Panc1 (cell line): ENCODE measurements at regions not wholly inside any gene's neighbourhood (a gene's known extent, or its start where the extent isn't known, plus 50 kb on each side); places are given as distances from the start of the nearest gene placed in this dataset.

Source experiments
- CTCF ChIP-seq: fragments of 450-650 bp; IDR thresholded peaks from 2 replicates; pipeline ENCODE4 v1.5.1; 2017; ENCODE audit warnings: mild to moderate bottlenecking
- POLR2AphosphoS5 ChIP-seq: IDR thresholded peaks from 2 replicates; pipeline ENCODE4 v1.6.1; 2012; ENCODE audit warnings: mild to moderate bottlenecking, low read depth, low read length, moderate library complexity
- SIN3A ChIP-seq: IDR thresholded peaks from 2 replicates; pipeline ENCODE4 v1.6.1; 2012; ENCODE audit warnings: low read depth, mild to moderate bottlenecking, low read length, moderate library complexity, borderline replicate concordance; ENCODE audit not compliant: insufficient read depth
- TCF7L2 ChIP-seq: IDR thresholded peaks from 2 replicates; pipeline ENCODE4 v1.6.1; 2011; ENCODE audit warnings: mild to moderate bottlenecking, low read depth, low read length, inconsistent platforms

GRCh38 chr15:70225416-70225815, 127.7 kb upstream of the TLE3 start:
- TF ChIP-seq CTCF (no peak), POLR2AphosphoS5 (no peak), SIN3A (no peak), TCF7L2 (no peak)
